ENCODE measurements at regions not wholly inside any gene's neighbourhood (a gene's known extent, or its start where the extent isn't known, plus 50 kb on each side); places are given as distances from the start of the nearest gene placed in this dataset.
"Not testable (repeated sequence)": the region's sequence is repeated elsewhere in the genome, so short reads cannot be mapped to it uniquely, and the experiment has no call there.

- no peak for DNase-seq
Observed at GRCh38 chr3:182005219-182005618, 293.5 kb downstream of the SOX2 start.

- no peak for DNase-seq
Observed at GRCh38 chr3:182005701-182006100, 294.0 kb downstream of the SOX2 start.

GRCh38 chr3:182006431-182006830 lies 294.7 kb downstream of the SOX2 start:
- DNase-seq: no peak

GRCh38 chr3:182007441-182007840 lies 295.7 kb downstream of the SOX2 start:
- DNase-seq: no peak

- no peak for DNase-seq
Observed at GRCh38 chr3:182018361-182018760, 306.6 kb downstream of the SOX2 start.

- DNase-seq: no peak
Observed at GRCh38 chr3:182019926-182020325, 308.2 kb downstream of the SOX2 start.

GRCh38 chr3:182023843-182024242 lies 312.1 kb downstream of the SOX2 start:
- DNase-seq: no peak

GRCh38 chr3:182027366-182027765 lies 315.6 kb downstream of the SOX2 start:
- DNase-seq: no peak

GRCh38 chr3:182028081-182028480 lies 316.4 kb downstream of the SOX2 start:
- DNase-seq: no peak

- not testable (repeated sequence) for DNase-seq
Observed at GRCh38 chr3:182034231-182034630, 322.5 kb downstream of the SOX2 start.

GRCh38 chr3:182035324-182035723 lies 323.6 kb downstream of the SOX2 start:
- no peak for DNase-seq

- no peak for DNase-seq
Observed at GRCh38 chr3:182036382-182036781, 324.7 kb downstream of the SOX2 start.

GRCh38 chr3:182041668-182042291 lies 330.1 kb downstream of the SOX2 start:
- DNase-seq: no peak

- no peak for DNase-seq
Observed at GRCh38 chr3:182045736-182046135, 334.0 kb downstream of the SOX2 start.

- DNase-seq: no peak
Observed at GRCh38 chr3:182046166-182046764, 334.5 kb downstream of the SOX2 start.

GRCh38 chr3:182050932-182051331 lies 339.2 kb downstream of the SOX2 start:
- no peak for DNase-seq

- no peak for DNase-seq
Observed at GRCh38 chr3:182052332-182052731, 340.6 kb downstream of the SOX2 start.

- no peak for DNase-seq
Observed at GRCh38 chr3:182052757-182053156, 341.0 kb downstream of the SOX2 start.

GRCh38 chr3:182058488-182058887 lies 346.8 kb downstream of the SOX2 start:
- no peak for DNase-seq

GRCh38 chr3:182063742-182064141 lies 352.0 kb downstream of the SOX2 start:
- no peak for DNase-seq

GRCh38 chr3:182067423-182067822 lies 355.7 kb downstream of the SOX2 start:
- DNase-seq: no peak

GRCh38 chr3:182078316-182078715 lies 366.6 kb downstream of the SOX2 start:
- DNase-seq: no peak

GRCh38 chr3:182078929-182079328 lies 367.2 kb downstream of the SOX2 start:
- no peak for DNase-seq

- DNase-seq: no peak
Observed at GRCh38 chr3:182081096-182081495, 369.4 kb downstream of the SOX2 start.

- no peak for DNase-seq
Observed at GRCh38 chr3:182083112-182083511, 371.4 kb downstream of the SOX2 start.
